NCI-H2107 treated with DMSO at 0.1 percent for 48 hours (cell line): ENCODE measurements at regions not wholly inside any gene's neighbourhood (a gene's known extent, or its start where the extent isn't known, plus 50 kb on each side); places are given as distances from the start of the nearest gene placed in this dataset.

Experiments used
- DNase-seq: peaks from one replicate; lab custom pipeline; 2025; ENCODE audit not compliant: unreplicated experiment; lab: John Stamatoyannopoulos, UW

DNA sequence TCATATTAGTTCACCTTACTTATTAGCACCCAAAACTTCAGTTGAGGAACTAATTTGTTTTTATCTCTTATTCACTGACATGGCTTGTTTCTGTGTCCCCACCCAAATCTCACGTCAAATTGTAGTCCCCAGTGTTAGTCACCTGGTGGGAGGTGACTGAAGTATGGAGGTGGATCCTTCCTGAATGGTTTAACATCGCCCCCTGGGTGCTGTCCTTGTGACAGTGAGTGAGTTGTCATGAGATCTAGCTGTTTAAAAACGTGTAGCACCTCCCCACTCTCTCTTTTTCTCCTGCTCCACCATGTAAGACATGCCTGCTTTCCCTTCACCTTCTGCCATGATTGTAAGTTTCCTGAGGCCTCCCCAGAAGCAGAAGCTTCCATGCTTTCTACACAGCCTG lies 75.0 kb upstream of the HECTD2 start:
- no peak for DNase-seq

DNA sequence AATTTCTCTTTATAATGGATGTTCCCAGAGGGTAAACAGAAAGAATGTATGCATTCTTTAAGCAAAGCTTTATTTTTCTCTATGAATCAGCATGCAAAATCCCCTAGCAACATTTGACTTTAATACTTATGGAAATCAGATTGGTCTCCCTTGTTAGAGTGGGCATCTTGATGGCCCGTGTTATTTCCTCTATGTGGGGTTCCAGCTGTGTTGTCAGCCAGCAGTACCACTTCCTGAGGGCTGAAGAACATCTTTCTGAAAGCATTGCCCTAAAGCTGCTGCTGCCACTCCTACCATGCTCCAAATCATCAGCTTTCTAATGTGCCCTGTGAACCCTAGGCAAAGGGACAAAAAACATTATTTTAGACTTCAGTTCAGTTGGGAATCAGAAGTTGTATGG lies 70.4 kb upstream of the HECTD2 start:
- DNase-seq = no peak

DNA sequence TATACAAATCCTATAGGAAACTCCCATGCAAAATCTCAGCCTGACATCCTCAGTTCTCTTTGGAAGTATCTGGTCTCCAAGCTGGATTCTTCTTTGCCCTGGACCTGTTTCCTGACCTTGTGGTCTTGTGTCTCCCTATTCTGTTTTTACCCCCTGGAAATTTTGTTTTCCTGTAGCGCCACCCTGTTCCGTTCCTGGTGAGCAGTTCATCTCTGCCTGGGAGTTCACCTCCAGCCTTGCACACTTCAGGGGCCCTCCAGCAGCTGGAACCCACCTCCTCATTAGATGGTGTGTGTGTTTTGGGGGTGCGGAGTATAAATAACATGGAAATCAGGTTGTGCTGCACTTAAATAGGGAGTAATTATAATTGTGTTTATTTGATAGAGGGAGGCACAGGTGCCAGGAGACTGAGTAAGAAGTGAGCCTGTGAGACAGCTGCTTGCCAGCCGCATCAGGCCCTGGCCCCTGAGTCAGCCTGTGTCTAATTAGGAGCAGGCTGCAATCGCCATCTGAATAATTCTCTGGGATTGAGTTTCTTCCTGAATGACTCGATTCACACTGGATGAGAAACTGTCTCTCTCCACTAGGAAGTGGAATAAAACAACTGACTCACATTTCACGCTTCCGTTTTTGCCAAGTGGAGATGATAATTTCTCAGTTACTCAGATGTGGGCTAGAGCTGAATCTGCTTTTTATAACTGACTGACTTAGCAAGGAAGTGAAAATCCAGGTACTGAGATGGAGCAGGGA lies 69.4 kb upstream of the HECTD2 start:
- DNase-seq = peak; percentile 16

DNA sequence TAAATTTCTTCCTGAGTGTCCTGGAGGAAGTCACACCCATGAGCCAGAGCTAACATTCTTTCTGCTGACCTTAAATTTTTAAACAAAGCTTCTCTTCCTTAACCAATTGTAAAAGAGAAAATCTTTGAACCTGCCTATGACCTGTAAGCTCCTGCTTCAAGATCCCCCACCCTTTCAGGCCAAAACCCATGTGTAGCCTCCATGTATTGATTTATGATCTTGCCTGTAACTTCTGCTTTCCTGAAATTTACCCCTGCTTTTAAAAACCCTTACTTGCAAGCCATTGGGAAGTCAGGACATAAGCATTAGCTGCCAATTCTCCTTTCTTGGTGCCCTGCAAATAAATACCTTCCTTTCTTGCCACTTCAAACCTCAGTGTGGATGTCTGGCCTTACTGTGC lies 68.5 kb upstream of the HECTD2 start:
- DNase-seq = no peak

DNA sequence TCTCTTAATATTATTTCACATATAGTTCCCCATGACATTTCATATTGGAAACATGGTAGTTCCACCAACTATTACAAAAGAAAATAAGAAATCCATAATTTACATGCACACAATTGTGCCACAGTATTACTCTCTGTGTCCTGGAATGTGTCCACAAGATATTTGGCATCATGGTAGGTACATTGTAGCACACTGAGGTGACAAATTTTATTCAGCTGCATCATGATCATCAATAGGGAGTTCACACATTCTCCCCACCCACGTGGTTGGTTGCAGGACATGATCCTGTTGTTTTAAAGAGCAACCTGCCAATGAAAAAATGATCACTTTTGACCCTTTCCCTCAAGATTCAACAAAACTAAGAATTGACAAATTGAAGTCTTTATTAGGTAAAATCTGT lies 67.1 kb upstream of the HECTD2 start:
- no peak for DNase-seq

DNA sequence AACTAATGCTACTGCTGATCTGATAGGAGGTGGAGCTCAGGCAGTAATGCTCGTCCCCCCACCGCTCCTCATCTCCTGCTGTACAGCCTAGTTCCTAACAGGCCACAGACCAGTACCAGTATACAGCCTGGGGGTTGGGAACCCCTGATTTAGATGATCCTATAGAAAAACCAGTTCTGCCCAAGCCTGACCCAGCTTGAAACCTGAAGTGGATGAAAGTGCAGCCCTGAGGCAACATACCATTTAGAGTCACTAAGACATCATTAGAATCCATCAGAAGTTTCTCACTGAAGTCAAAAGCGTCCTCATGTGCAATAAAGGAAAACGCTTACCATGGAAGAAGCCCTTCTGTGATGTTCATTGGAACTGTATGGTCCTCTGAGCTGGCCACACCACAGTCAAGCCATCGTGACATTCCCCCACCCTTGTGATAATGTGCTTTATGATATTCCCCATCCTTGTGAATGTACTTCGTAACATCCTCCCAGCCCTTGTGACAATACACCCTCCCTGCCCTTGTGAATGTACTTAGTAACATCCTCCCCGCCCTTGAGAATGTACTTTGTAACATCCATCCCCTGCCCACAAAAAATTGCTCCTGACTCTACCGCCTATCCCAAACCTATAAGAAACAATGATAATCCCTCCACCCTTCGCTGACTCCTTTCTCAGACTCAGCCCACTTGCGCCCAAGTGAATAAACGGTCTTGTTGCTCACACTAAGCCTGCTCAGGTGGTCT lies 65.9 kb upstream of the HECTD2 start:
- DNase-seq = no peak

DNA sequence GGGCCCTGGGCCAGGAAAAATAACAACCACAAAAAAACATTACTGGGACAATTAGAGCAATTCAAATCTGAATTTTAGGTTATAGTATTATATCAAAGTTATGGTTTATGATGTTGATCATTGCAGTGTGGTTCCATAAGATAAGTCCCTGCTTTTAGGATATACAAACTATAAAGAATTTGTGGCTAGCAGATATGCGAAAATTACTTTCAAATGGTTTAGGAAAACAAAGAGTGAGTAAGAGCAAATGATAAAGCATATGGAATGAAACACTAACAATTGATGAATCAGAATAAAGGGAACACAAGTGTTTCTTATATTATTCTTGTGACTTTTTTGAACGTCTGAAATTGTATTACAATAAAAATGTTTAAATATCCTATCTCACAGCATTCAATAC lies 64.4 kb upstream of the HECTD2 start:
- no peak for DNase-seq

DNA sequence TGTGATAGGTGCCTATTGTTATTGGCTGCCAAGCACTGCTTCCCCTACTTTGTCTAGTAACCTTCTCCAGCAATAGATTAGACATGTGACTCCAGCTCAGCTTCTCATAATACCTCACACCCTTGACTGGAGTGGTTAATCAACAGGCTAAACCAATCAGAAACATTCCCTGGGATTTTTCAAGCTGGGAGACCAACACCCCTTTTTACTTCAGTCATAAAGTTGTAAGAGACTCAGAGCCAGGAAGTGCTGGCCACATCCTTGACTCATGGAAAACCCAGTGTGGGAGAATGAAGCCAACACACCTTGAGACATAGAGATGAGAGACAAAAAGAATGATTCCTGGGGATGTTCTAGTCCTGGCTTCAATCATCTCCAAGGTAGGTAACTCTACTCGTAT lies 62.6 kb upstream of the HECTD2 start:
- no peak for DNase-seq

DNA sequence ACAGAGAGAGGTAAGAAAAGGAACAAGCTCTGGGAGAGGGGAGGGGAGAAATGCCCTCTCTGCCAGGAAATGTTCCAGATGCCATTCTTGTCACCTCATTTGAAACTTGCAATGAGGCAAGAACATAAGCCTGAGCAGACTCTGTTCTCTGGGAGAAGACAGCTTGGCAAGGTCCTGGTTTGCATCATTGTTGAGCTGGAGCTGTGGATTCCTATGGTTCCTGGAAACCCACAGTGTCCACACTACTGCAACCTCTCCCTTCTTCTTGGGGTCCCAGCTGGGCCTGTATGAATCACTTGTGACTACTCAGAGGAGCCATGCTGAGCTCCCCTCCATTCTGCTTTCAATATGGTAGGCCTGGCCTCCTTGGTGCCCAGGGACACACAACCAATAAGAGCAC lies 60.8 kb upstream of the HECTD2 start:
- DNase-seq = no peak

DNA sequence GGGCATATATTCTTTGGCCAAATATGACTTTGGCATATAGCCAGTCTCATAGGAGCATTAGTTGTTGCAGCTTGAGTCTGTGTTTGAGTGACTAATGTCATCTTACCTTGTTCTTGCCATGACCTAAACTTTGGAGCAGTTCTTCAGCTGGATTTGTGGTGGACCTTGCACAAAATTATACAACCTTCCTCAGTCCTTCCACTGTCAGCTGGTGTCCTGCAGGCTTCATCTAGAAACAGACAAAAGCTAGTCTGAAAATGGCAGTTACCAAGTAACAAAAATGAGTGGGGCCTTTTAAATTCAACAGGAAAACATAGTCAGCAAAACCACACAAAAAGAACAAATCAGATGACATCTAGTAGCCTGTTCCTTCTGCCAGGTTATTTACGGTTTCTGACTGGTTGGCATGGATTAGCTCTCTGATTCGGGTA lies 59.5 kb upstream of the HECTD2 start:
- no peak for DNase-seq

DNA sequence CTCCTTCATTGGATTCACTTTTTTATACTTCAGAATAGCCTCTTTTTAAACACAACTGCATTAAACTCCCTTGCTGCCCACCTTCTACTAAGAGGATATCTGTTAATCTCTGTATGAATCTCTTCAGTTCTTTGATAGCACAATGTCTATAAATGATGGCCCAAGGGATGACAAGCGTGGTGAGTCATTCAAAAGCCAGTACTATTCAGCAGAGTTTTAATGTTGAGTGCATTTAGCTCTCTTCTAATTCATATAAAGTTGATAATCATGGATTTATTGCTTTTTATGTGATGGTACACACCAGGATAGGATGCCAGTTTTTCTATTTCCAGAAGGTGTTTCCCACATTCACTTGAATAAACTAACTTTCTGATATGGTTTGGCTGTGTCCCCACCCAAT lies 57.4 kb upstream of the HECTD2 start:
- no peak for DNase-seq

DNA sequence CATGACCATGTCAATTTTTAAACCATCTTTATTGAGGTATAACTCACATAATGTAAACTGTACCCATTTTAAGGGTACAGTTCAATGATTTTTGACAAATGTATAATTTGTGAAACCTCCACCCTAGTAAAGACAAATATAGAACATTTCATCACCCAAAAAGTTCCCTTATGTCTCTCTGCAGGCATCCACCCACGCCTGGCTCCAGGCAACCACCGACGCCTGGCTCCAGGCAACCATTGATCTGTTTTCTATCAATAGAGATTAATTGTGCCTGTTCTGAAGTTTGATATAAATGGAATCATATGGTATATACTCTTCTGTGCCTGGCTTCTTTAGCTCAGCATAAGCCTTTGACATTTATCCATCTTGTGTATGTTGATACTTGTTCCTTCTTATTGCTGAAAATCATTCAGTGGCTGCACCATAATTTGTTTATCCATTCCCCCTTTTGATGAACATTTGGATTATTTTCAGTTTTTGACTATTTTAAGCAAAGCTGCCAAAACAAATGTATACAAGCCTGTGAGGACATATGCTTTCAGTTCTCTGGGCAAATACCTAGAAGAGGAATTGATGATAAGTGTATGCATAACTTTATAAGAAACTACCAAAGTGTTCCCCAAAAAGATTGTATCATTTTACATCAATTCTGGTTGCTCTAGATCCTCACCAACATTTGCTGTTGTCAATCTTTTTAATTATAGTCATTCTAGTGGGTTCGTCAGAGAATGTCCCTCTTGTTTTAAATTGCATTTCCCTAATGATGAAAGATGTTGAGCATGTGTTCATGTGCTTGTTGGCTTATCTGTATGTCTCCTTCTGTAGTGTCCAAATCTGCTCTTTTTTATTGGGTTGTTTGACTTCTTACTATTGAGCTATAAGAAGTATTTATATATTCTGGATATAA lies 55.7 kb upstream of the HECTD2 start:
- no peak for DNase-seq

DNA sequence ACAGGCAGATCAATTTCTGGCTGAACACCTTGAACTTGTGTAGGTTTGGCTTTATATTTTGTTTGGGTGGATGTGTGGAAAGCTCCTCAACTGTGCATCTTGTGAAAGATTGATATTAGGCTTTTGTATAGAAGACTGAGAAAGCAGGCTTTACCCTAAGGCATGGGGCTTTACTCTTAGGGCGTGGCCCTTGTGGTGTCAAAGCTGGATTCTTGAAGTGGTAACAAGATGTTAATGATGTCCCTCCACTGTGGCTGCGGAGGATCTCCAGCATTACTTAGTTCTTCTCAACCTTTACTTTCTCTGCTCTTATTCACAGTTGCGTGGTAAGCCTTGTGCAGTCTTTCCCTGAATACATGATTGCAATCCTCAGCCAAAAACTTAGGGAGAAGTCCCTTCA lies 54.1 kb upstream of the HECTD2 start:
- no peak for DNase-seq

DNA sequence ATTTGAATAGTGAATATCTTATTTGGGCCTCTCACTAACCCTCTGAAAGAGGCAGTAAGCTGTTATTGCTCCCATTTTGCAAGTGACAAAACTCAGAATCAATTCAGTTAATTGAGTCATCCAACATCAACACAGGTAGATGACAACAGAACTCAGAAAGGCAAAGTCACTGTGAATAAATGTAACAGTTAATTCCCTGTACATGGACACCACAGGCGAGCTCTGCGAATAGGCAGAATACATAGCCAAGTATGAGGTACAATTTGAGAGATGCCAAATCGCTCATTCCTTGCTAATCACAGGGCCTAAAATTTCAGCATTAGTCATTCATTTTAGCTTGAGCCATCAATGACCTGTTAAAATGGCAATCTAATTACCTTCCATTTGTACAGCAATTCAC lies 52.6 kb upstream of the HECTD2 start:
- no peak for DNase-seq
